Left ventricle myocardium inferior (tissue), 1 donor: ENCODE measurements at regions not wholly inside any gene's neighbourhood (a gene's known extent, or its start where the extent isn't known, plus 50 kb on each side); places are given as distances from the start of the nearest gene placed in this dataset.
"Not testable (repeated sequence)": the region's sequence is repeated elsewhere in the genome, so short reads cannot be mapped to it uniquely, and the experiment has no call there.

Experiments
- DNase-seq: peaks from one replicate; pipeline ENCODE4 v3.0.0-alpha.2; 2020
- H3K27ac ChIP-seq: fragments of 200-600 bp; replicated peaks from 2 replicates; pipeline ENCODE4 v1.8.0; 2021
- H3K27me3 ChIP-seq: fragments of 200-600 bp; 2 replicates; pipeline ENCODE4 v1.8.0; 2021; ENCODE audit warnings: low read depth
- H3K36me3 ChIP-seq: fragments of 200-600 bp; 2 replicates; pipeline ENCODE4 v1.8.0; 2021
- H3K4me1 ChIP-seq: fragments of 200-600 bp; 2 replicates; pipeline ENCODE4 v1.8.0; 2021
- H3K4me3 ChIP-seq: fragments of 200-600 bp; 2 replicates; pipeline ENCODE4 v1.8.0; 2021; ENCODE audit warnings: mild to moderate bottlenecking, moderate library complexity
- H3K9me3 ChIP-seq: fragments of 200-600 bp; replicated peaks from 2 replicates; pipeline ENCODE4 v1.8.0; 2021
- intact Hi-C: fragments of 100-400 bp; cut with micrococcal nuclease; formaldehyde crosslinking; loops from one replicate; pipeline ENCODE4 v1.11.0; 2022
- TF ChIP-seq, protein P1 (sequence below): fragments of 200-600 bp; IDR thresholded peaks from 2 replicates; pipeline ENCODE4 v1.8.0; 2021; ENCODE audit warnings: antibody characterized with exemption, mild to moderate bottlenecking, borderline replicate concordance
- donor health status: DM: no; HTN: yes; CAD: no; lungs with severe emphysema.

GRCh38 chr1:229148743-229149142 is 122.2 kb upstream of the RAB4A start:
- H3K4me1 ChIP-seq, result peaks cover 11% of the 10 kb centered on the region
- no peak overlapping the region for H3K4me3 ChIP-seq
- H3K27ac ChIP-seq, result no peak overlapping the region
- peaks cover 6% of the 10 kb centered on the region for H3K9me3 ChIP-seq
- DNase-seq, result no peak
- TF ChIP-seq, protein P1, sequence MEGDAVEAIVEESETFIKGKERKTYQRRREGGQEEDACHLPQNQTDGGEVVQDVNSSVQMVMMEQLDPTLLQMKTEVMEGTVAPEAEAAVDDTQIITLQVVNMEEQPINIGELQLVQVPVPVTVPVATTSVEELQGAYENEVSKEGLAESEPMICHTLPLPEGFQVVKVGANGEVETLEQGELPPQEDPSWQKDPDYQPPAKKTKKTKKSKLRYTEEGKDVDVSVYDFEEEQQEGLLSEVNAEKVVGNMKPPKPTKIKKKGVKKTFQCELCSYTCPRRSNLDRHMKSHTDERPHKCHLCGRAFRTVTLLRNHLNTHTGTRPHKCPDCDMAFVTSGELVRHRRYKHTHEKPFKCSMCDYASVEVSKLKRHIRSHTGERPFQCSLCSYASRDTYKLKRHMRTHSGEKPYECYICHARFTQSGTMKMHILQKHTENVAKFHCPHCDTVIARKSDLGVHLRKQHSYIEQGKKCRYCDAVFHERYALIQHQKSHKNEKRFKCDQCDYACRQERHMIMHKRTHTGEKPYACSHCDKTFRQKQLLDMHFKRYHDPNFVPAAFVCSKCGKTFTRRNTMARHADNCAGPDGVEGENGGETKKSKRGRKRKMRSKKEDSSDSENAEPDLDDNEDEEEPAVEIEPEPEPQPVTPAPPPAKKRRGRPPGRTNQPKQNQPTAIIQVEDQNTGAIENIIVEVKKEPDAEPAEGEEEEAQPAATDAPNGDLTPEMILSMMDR, result no peak
- no peaks in the 10 kb centered on the region for H3K36me3 ChIP-seq
- intact Hi-C loops, result no loop called here
- H3K27me3 ChIP-seq, result peaks cover 64% of the 10 kb centered on the region

DNA sequence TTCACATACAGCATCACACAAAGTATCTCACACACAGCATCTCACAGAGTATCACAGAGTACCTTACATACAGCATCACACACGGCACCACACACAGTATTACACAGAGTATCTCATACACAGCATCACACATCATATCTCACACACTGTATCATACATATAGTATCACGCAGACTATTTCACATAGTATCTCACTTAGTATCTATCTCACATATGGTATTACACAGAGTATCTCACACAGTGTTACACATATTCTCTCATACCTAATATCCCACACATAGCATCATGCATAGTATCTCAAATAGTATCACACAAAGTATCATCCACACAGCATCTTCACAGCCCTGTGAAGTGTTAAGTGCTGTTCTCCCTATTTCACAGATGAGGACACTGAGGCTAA is 121.5 kb upstream of the RAB4A start:
- H3K4me1 ChIP-seq, result peaks cover 11% of the 10 kb centered on the region
- no peak overlapping the region for H3K27ac ChIP-seq
- TF ChIP-seq, protein P1, result no peak
- intact Hi-C loops, result no loop called here
- H3K27me3 ChIP-seq, result peaks cover 57% of the 10 kb centered on the region
- H3K9me3 ChIP-seq, result peaks cover 6% of the 10 kb centered on the region
- H3K36me3 ChIP-seq, result no peaks in the 10 kb centered on the region
- no peak for DNase-seq
- H3K4me3 ChIP-seq, result no peak overlapping the region

DNA sequence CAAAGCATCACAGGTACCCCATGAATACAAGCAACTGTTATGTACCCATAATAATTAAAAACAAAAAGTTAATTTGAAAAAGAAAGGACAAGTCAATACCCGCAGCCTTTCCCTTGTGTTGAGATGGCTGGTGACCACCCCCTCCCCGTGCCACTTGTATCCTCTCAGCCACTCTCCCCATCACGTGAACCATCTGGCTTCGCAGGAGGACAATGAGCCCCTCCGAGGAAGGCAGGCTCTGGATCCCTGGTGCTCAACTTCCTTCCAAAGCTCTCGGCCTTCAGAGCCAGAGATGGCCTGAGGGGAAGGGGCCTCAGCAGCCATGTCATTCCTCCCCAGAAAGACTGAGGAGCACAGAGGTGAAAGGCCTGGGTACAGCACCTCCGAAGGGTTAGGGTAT is 120.4 kb upstream of the RAB4A start:
- no peaks in the 10 kb centered on the region for H3K36me3 ChIP-seq
- H3K9me3 ChIP-seq, result peaks cover 6% of the 10 kb centered on the region
- DNase-seq, result no peak
- H3K4me3 ChIP-seq, result no peak overlapping the region
- intact Hi-C loops, result loop anchor here (10.0 kb wide), 1 partner anchor 416 kb away; the partner anchor contains the start of gene RHOU
- H3K4me1 ChIP-seq, result peaks cover 16% of the 10 kb centered on the region
- TF ChIP-seq, protein P1, result no peak
- H3K27ac ChIP-seq, result no peak overlapping the region
- H3K27me3 ChIP-seq, result peaks cover 46% of the 10 kb centered on the region

GRCh38 chr1:229151412-229151811 is 119.5 kb upstream of the RAB4A start:
- H3K9me3 ChIP-seq, H3K27ac ChIP-seq, DNase-seq, H3K36me3 ChIP-seq, H3K4me3 ChIP-seq: not testable (repeated sequence)
- intact Hi-C loops, result loop anchor here (10.0 kb wide), 1 partner anchor 417 kb away; the partner anchor contains the start of gene RHOU
- H3K4me1 ChIP-seq, result peaks cover 22% of the 10 kb centered on the region
- H3K27me3 ChIP-seq, result peaks cover 38% of the 10 kb centered on the region

DNA sequence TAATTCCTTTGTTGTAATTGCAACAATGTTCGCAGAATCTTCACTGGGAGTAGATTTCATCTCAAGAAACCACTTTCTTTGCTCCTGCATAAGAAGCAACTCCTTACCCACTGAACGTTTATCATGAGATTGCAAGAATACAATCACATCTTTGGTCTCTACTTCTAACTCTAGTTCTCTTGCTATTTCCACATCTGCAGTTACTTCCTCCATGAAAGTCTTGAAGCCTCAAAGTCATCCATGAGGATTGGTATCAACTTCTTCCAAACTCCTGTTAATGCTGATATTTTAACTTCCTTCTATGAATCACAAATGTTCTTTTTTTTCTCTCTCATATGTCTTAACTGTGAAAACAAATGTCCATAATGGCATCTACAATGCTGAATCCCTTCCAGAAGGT is 118.6 kb upstream of the RAB4A start:
- peaks cover 29% of the 10 kb centered on the region for H3K4me1 ChIP-seq
- peaks cover 6% of the 10 kb centered on the region for H3K9me3 ChIP-seq
- peaks cover 29% of the 10 kb centered on the region for H3K27me3 ChIP-seq
- no peak overlapping the region for H3K4me3 ChIP-seq
- DNase-seq, result no peak
- no peak overlapping the region for H3K27ac ChIP-seq
- H3K36me3 ChIP-seq, result no peaks in the 10 kb centered on the region
- TF ChIP-seq, protein P1, result no peak
- intact Hi-C loops, result loop anchor here (10.0 kb wide), 1 partner anchor 418 kb away; the partner anchor contains the start of gene RHOU

GRCh38 chr1:229153955-229154548 is 116.9 kb upstream of the RAB4A start:
- TF ChIP-seq, protein P1, result no peak
- Histone ChIP-seq H3K27me3 (peaks cover 11% of the 10 kb centered on the region), H3K4me1 (peaks cover 18% of the 10 kb centered on the region), H3K27ac (no peak overlapping the region), H3K36me3 (no peaks in the 10 kb centered on the region), H3K4me3 (no peak overlapping the region), H3K9me3 (peaks cover 6% of the 10 kb centered on the region)
- intact Hi-C loops, result loop anchor here (10.0 kb wide), 1 partner anchor 419 kb away; the partner anchor contains the start of gene RHOU
- no peak for DNase-seq
